ENCODE measurements at regions not wholly inside any gene's neighbourhood (a gene's known extent, or its start where the extent isn't known, plus 50 kb on each side); places are given as distances from the start of the nearest gene placed in this dataset.

DNA sequence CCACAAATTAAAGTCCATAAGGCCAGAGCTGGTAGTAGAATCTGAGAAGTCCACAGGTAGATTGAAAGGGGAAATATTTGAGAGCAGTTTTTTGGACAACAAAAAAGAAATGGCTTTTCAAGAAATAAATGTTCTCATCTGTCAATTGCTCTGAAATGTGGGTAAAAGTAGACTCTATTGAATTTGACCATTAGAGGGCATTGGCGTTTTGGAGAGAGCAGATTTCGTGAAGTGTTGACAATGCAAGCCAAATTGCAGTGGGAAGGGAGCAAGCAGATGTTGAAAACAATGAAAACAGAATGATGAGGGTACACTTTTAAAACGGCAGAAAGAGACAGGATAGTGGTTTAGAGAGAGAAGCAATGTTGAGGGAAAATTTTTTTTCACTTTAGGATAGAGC lies 149.1 kb upstream of the FAM83B start:
- POLR2A ChIA-PET, result no interaction called here
- Histone ChIP-seq H3K9me3 (ENCODE audit: control insufficient read depth, insufficient read depth, low read length) (no peaks in the 10 kb centered on the region), H3K27me3 (ENCODE audit: control insufficient read depth, insufficient read depth, low read length) (no peaks in the 10 kb centered on the region), H3K27ac (ENCODE audit: low read depth, low read length) (no peak overlapping the region), H3K4me3 (ENCODE audit: low read depth, low read length) (no peak overlapping the region)
- CTCF ChIA-PET, result interaction anchor here (0.5 to 4.5 kb wide), 10 partner anchors 9 to 560 kb away, joined by 3 to 27 read pairs (median 4); no protein-coding TSS in a partner anchor
- TF ChIP-seq, protein P1, sequence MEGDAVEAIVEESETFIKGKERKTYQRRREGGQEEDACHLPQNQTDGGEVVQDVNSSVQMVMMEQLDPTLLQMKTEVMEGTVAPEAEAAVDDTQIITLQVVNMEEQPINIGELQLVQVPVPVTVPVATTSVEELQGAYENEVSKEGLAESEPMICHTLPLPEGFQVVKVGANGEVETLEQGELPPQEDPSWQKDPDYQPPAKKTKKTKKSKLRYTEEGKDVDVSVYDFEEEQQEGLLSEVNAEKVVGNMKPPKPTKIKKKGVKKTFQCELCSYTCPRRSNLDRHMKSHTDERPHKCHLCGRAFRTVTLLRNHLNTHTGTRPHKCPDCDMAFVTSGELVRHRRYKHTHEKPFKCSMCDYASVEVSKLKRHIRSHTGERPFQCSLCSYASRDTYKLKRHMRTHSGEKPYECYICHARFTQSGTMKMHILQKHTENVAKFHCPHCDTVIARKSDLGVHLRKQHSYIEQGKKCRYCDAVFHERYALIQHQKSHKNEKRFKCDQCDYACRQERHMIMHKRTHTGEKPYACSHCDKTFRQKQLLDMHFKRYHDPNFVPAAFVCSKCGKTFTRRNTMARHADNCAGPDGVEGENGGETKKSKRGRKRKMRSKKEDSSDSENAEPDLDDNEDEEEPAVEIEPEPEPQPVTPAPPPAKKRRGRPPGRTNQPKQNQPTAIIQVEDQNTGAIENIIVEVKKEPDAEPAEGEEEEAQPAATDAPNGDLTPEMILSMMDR (IDR thresholded peaks at IDR 0.05; ENCODE audit: low read depth, low read length), result peak; percentile 59
- DNase-seq (ENCODE audit: low read depth, low spot score), result peak; percentile 6

DNA sequence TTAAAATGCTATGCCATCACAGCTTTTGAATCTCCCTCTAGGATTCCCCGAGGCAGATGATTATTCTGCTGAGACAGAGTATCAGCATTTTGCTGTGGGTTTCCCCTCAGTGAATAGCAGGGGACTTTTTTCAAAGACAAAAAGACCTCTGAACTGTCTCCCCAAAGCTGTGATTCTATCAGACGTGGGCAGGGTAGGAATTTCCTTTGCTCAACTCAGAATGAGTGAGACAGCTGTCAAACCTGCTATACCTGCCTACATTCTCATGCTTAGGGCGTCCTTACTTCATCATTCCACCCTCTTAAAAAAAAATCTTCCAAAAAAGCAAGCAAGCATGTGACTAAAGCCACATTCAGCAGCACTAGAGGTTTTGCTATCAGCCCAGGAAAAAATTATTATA lies 147.6 kb upstream of the FAM83B start:
- H3K9me3 ChIP-seq (ENCODE audit: control insufficient read depth, insufficient read depth, low read length), result no peaks in the 10 kb centered on the region
- no peaks in the 10 kb centered on the region for H3K27me3 ChIP-seq (ENCODE audit: control insufficient read depth, insufficient read depth, low read length)
- no peak overlapping the region for H3K27ac ChIP-seq (ENCODE audit: low read depth, low read length)
- DNase-seq (ENCODE audit: low read depth, low spot score), result no peak
- POLR2A ChIA-PET, result no interaction called here
- TF ChIP-seq, protein P1 (IDR thresholded peaks at IDR 0.05; ENCODE audit: low read depth, low read length), result no peak
- H3K4me3 ChIP-seq (ENCODE audit: low read depth, low read length), result no peak overlapping the region
- CTCF ChIA-PET, result interaction anchor here (0.6 to 4.5 kb wide), 2 partner anchors 12 to 19 kb away, joined by 3 to 27 read pairs; no protein-coding TSS in a partner anchor

DNA sequence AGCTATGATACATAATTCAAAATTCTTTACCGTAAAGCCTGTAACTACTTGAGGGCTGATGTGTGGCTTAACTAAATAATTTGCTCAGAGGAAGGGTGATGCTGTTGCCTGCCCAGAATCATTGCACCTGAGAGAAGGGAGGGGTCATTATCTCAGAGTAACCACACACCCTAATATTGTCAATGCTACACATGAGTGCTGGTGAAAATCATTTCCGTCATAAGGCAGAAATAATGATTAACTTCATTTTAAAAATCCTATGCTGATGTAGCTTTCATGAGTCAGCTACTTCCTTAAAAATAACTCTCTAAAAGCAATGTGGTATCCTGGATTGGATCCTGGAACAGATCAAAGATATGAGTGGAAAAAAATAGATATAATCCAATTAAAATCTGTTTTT lies 146.4 kb upstream of the FAM83B start:
- TF ChIP-seq, protein P1 (IDR thresholded peaks at IDR 0.05; ENCODE audit: low read depth, low read length), result no peak
- ChIA-PET POLR2A (interaction anchor here (0.7 kb wide), 1 partner anchor 1561 kb away, joined by 4 read pairs; no protein-coding TSS in a partner anchor), CTCF (interaction anchor here (4.5 kb wide), 1 partner anchor 18 kb away, joined by 27 read pairs; no protein-coding TSS in a partner anchor)
- DNase-seq (ENCODE audit: low read depth, low spot score), result no peak
- no peak overlapping the region for H3K4me3 ChIP-seq (ENCODE audit: low read depth, low read length)
- H3K9me3 ChIP-seq (ENCODE audit: control insufficient read depth, insufficient read depth, low read length), result no peaks in the 10 kb centered on the region
- no peaks in the 10 kb centered on the region for H3K27me3 ChIP-seq (ENCODE audit: control insufficient read depth, insufficient read depth, low read length)
- H3K27ac ChIP-seq (ENCODE audit: low read depth, low read length), result no peak overlapping the region

DNA sequence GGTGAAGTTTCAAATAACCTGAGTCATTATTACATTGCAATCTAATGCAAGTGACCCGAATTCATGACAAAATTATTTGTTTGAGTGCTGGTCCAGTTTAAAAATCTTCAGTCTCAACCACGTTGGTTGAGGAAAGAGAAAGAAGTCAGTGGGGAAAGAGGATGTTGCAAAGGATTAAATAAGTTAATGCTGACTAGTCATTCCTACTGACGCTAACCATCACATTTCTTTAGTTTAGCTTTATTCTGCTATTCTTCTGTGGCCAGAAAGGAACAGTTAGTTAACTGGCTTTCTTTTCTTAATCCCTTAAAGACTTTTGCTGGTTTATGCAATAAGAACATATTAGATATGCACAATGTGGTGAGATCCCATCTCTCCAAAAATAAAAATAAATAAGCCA lies 143.8 kb upstream of the FAM83B start:
- Histone ChIP-seq H3K9me3 (ENCODE audit: control insufficient read depth, insufficient read depth, low read length) (no peaks in the 10 kb centered on the region), H3K4me3 (ENCODE audit: low read depth, low read length) (no peak overlapping the region), H3K27ac (ENCODE audit: low read depth, low read length) (no peak overlapping the region), H3K27me3 (ENCODE audit: control insufficient read depth, insufficient read depth, low read length) (no peaks in the 10 kb centered on the region)
- POLR2A ChIA-PET, result no interaction called here
- DNase-seq (ENCODE audit: low read depth, low spot score), result no peak
- CTCF ChIA-PET, result interaction anchor here (2.5 kb wide), 1 partner anchor 15 kb away, joined by 20 read pairs; no protein-coding TSS in a partner anchor
- TF ChIP-seq, protein P1 (IDR thresholded peaks at IDR 0.05; ENCODE audit: low read depth, low read length), result no peak

DNA sequence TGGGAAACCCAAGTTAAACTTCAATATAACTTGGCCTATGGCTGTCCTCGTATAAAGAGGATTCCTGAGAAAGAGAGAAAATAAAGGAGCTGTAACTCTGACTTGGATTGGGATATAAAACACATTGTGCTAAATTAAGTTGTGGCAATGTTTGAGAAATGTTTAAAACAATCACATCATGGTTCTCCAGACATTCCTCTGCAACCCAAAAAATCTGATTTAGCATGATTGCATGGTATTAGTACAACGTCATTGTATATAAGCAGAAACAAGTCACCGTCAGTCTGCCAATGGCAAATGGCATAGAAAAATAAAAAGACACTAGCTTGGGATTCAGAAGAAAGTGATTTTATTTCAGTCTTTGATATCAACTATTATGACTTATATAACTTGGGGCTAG lies 140.2 kb upstream of the FAM83B start:
- Histone ChIP-seq H3K9me3 (ENCODE audit: control insufficient read depth, insufficient read depth, low read length) (no peaks in the 10 kb centered on the region), H3K4me3 (ENCODE audit: low read depth, low read length) (no peak overlapping the region), H3K27me3 (ENCODE audit: control insufficient read depth, insufficient read depth, low read length) (no peaks in the 10 kb centered on the region), H3K27ac (ENCODE audit: low read depth, low read length) (no peak overlapping the region)
- TF ChIP-seq, protein P1 (IDR thresholded peaks at IDR 0.05; ENCODE audit: low read depth, low read length), result no peak
- POLR2A ChIA-PET, result no interaction called here
- CTCF ChIA-PET, result interaction anchor here (6.1 kb wide), 1 partner anchor 12 kb away, joined by 70 read pairs; no protein-coding TSS in a partner anchor
- no peak for DNase-seq (ENCODE audit: low read depth, low spot score)

Measured in AG04450 (cell line).